Astrocyte (in vitro differentiated cells and primary cell): ENCODE measurements at regions not wholly inside any gene's neighbourhood (a gene's known extent, or its start where the extent isn't known, plus 50 kb on each side); places are given as distances from the start of the nearest gene placed in this dataset.

Experiments
- DNase-seq: peaks from one replicate; pipeline ENCODE4 v3.0.0-alpha.2; 2010; ENCODE audit warnings: low read depth
- FAIRE-seq: peaks from 2 replicates; lab custom pipeline; 2011; peaks lifted over from hg19 to GRCh38; lab: Jason Lieb, UNC
- H2AFZ ChIP-seq: 2 replicates; pipeline ENCODE4 v1.6.0; 2012; ENCODE audit warnings: low read depth, low read length, inconsistent platforms
- H3K27ac ChIP-seq: 2 replicates; pipeline ENCODE4 v1.5.1; 2011; ENCODE audit warnings: low read depth, low read length, inconsistent platforms
- H3K27me3 ChIP-seq: 2 replicates; pipeline ENCODE4 v1.6.0; 2011; ENCODE audit warnings: low read length, inconsistent platforms; ENCODE audit not compliant: insufficient read depth
- H3K36me3 ChIP-seq: 2 replicates; pipeline ENCODE4 v1.5.1; 2011; ENCODE audit warnings: low read length, inconsistent platforms; ENCODE audit not compliant: insufficient read depth
- H3K4me1 ChIP-seq: 2 replicates; pipeline ENCODE4 v1.5.1; 2011; ENCODE audit warnings: low read length, inconsistent platforms; ENCODE audit not compliant: insufficient read depth
- H3K4me2 ChIP-seq: 2 replicates; pipeline ENCODE4 v1.6.0; 2012; ENCODE audit warnings: low read length, inconsistent platforms
- H3K4me3 ChIP-seq: 2 replicates; pipeline ENCODE4 v1.5.1; 2011; ENCODE audit warnings: low read depth, mild to moderate bottlenecking, low read length, inconsistent platforms; ENCODE audit not compliant: insufficient read depth
- H3K79me2 ChIP-seq: 2 replicates; pipeline ENCODE4 v1.6.0; 2012; ENCODE audit warnings: mild to moderate bottlenecking, low read length, inconsistent platforms; ENCODE audit not compliant: insufficient read depth
- H3K9ac ChIP-seq: 2 replicates; pipeline ENCODE4 v1.6.0; 2012; ENCODE audit warnings: mild to moderate bottlenecking, low read length, inconsistent platforms
- H3K9me3 ChIP-seq: 2 replicates; pipeline ENCODE4 v1.5.1; 2012; ENCODE audit warnings: low read depth, mild to moderate bottlenecking, low read length, inconsistent platforms; ENCODE audit not compliant: insufficient read depth
- H4K20me1 ChIP-seq: 2 replicates; pipeline ENCODE4 v1.6.0; 2012; ENCODE audit warnings: low read length, inconsistent platforms; ENCODE audit not compliant: insufficient read depth
- H3K27ac Mint-ChIP-seq: one replicate; pipeline ENCODE4 v1.8.0; 2021; ENCODE audit warnings: mild to moderate bottlenecking, mixed read lengths; ENCODE audit not compliant: unreplicated experiment
- H3K27me3 Mint-ChIP-seq: one replicate; pipeline ENCODE4 v1.8.0; 2021; ENCODE audit warnings: low read depth, mixed read lengths; ENCODE audit not compliant: unreplicated experiment
- H3K36me3 Mint-ChIP-seq: one replicate; pipeline ENCODE4 v1.8.0; 2021; ENCODE audit warnings: low read depth, mixed read lengths; ENCODE audit not compliant: unreplicated experiment
- H3K4me1 Mint-ChIP-seq: one replicate; pipeline ENCODE4 v1.8.0; 2021; ENCODE audit warnings: low read depth, mixed read lengths; ENCODE audit not compliant: unreplicated experiment
- H3K4me3 Mint-ChIP-seq: one replicate; pipeline ENCODE4 v1.8.0; 2021; ENCODE audit warnings: mild to moderate bottlenecking, moderate library complexity, mixed read lengths; ENCODE audit not compliant: unreplicated experiment
- H3K9me3 Mint-ChIP-seq: one replicate; pipeline ENCODE4 v1.8.0; 2021; ENCODE audit warnings: mild to moderate bottlenecking, mixed read lengths; ENCODE audit not compliant: unreplicated experiment
- EZH2 ChIP-seq: IDR thresholded peaks from 2 replicates; pipeline ENCODE4 v1.6.1; 2012; ENCODE audit warnings: mild to moderate bottlenecking, low read length, inconsistent platforms; ENCODE audit not compliant: insufficient read depth
- TF ChIP-seq, protein P1 (sequence below): IDR thresholded peaks from 2 replicates; pipeline ENCODE4 v1.5.1; 2011; ENCODE audit warnings: low read depth, mild to moderate bottlenecking, inconsistent platforms, low read length, moderate library complexity; ENCODE audit not compliant: insufficient read depth

DNA sequence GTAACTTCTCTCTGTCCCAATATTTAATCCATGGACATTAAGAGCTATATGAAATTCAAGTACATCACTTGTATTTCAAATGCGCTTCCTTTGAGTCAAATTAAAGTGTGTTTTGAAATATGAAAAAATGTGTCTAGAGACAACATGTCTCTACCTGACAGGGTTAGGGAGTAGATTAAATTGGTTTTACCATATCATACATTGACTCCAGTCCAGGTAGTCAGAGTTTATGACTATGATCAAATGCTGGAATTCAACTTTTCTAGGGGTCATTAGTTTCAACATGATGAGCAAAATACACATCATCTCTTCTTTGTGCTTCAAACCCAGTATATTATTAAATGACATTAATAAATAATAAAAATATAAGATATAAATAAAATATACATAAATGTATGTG is 259.2 kb downstream of the CDH10 start:
- Histone ChIP-seq H3K79me2 (no peaks in the 10 kb centered on the region), H4K20me1 (no peaks in the 10 kb centered on the region), H3K27ac (no peak overlapping the region), H3K4me3 (no peak overlapping the region), H2AFZ (no peak overlapping the region), H3K9me3 (no peaks in the 10 kb centered on the region), H3K27me3 (no peaks in the 10 kb centered on the region), H3K36me3 (no peaks in the 10 kb centered on the region), H3K4me1 (peaks cover 4% of the 10 kb centered on the region), H3K4me2 (no peak overlapping the region), H3K9ac (no peak overlapping the region)
- no peak overlapping the region for H3K4me3 Mint-ChIP-seq
- H3K36me3 Mint-ChIP-seq = no peaks in the 10 kb centered on the region
- FAIRE-seq (no peak), DNase-seq (no peak)
- peaks cover 7% of the 10 kb centered on the region for H3K4me1 Mint-ChIP-seq
- TF ChIP-seq, protein P1, sequence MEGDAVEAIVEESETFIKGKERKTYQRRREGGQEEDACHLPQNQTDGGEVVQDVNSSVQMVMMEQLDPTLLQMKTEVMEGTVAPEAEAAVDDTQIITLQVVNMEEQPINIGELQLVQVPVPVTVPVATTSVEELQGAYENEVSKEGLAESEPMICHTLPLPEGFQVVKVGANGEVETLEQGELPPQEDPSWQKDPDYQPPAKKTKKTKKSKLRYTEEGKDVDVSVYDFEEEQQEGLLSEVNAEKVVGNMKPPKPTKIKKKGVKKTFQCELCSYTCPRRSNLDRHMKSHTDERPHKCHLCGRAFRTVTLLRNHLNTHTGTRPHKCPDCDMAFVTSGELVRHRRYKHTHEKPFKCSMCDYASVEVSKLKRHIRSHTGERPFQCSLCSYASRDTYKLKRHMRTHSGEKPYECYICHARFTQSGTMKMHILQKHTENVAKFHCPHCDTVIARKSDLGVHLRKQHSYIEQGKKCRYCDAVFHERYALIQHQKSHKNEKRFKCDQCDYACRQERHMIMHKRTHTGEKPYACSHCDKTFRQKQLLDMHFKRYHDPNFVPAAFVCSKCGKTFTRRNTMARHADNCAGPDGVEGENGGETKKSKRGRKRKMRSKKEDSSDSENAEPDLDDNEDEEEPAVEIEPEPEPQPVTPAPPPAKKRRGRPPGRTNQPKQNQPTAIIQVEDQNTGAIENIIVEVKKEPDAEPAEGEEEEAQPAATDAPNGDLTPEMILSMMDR = no peak
- no peak for TF ChIP-seq EZH2
- no peaks in the 10 kb centered on the region for H3K27me3 Mint-ChIP-seq
- no peaks in the 10 kb centered on the region for H3K9me3 Mint-ChIP-seq
- H3K27ac Mint-ChIP-seq = no peak overlapping the region

DNA sequence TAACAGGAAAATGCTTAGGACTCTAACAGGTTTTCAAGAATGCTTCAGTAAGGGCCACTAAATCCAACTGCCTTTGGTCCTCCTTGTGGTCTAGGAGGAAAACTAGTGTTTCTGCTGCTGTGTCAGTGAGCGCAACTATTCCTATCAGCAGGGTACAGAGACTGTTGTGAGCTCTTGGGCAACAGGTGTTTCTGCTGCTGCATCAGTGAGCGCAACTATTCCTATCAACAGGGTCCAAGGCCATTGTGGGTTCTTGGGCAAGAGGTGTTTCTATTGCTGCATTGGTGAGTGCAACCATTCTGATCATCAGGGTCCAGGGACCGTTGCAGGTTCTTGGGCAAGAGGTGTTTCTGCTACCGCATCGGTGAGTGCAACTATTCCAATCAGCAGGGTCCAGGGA is 256.3 kb downstream of the CDH10 start:
- no peak for FAIRE-seq
- H3K36me3 Mint-ChIP-seq = no peaks in the 10 kb centered on the region
- Histone ChIP-seq H3K4me1 (peaks cover 2% of the 10 kb centered on the region), H3K27me3 (no peaks in the 10 kb centered on the region), H3K4me2 (no peak overlapping the region), H3K79me2 (no peaks in the 10 kb centered on the region), H3K9ac (no peak overlapping the region), H4K20me1 (no peaks in the 10 kb centered on the region), H3K36me3 (no peaks in the 10 kb centered on the region), H3K9me3 (no peaks in the 10 kb centered on the region), H3K4me3 (no peak overlapping the region), H2AFZ (no peak overlapping the region), H3K27ac (no peak overlapping the region)
- TF ChIP-seq, protein P1 = no peak
- TF ChIP-seq EZH2 = no peak
- H3K27ac Mint-ChIP-seq = no peak overlapping the region
- no peaks in the 10 kb centered on the region for H3K27me3 Mint-ChIP-seq
- H3K4me1 Mint-ChIP-seq = no peaks in the 10 kb centered on the region
- no peak for DNase-seq
- H3K4me3 Mint-ChIP-seq = no peak overlapping the region
- H3K9me3 Mint-ChIP-seq = peaks cover 3% of the 10 kb centered on the region

DNA sequence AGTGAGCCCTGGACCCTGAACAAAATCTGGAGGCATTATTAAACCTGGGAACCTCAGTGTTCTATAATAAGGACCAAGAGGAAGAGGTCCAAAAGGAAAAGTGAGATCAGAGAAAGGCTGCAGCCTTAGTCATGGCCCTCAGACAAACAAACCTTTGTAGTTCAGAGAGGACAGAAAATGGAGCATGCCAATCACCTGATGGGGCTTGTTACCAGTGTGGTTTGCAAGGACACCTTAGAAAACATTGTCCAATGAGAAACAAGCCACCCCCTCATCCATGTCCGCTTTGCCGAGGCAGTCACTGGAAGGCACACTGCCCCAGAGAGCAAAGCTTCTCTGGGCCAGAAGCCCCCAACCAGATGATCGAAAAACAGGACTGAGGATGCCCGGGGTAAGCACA is 254.8 kb downstream of the CDH10 start:
- H4K20me1 ChIP-seq = no peaks in the 10 kb centered on the region
- peaks cover 2% of the 10 kb centered on the region for H3K4me1 ChIP-seq
- no peaks in the 10 kb centered on the region for H3K4me1 Mint-ChIP-seq
- H3K27me3 Mint-ChIP-seq = no peaks in the 10 kb centered on the region
- H3K27me3 ChIP-seq = no peaks in the 10 kb centered on the region
- peaks cover 3% of the 10 kb centered on the region for H3K9me3 Mint-ChIP-seq
- no peaks in the 10 kb centered on the region for H3K79me2 ChIP-seq
- DNase-seq (no peak), FAIRE-seq (no peak)
- H3K27ac Mint-ChIP-seq = no peak overlapping the region
- no peaks in the 10 kb centered on the region for H3K9me3 ChIP-seq
- no peak overlapping the region for H3K27ac ChIP-seq
- H3K36me3 ChIP-seq = no peaks in the 10 kb centered on the region
- no peak overlapping the region for H3K4me3 Mint-ChIP-seq
- TF ChIP-seq, protein P1 = no peak
- no peak for TF ChIP-seq EZH2
- H3K4me2 ChIP-seq = no peak overlapping the region
- no peak overlapping the region for H2AFZ ChIP-seq
- no peak overlapping the region for H3K4me3 ChIP-seq
- H3K36me3 Mint-ChIP-seq = no peaks in the 10 kb centered on the region
- H3K9ac ChIP-seq = no peak overlapping the region
